ENCODE measurements at regions not wholly inside any gene's neighbourhood (a gene's known extent, or its start where the extent isn't known, plus 50 kb on each side); places are given as distances from the start of the nearest gene placed in this dataset.

- DNase-seq (ENCODE audit: low spot score) = peak; percentile 63
- Histone ChIP-seq H3K79me2 (ENCODE audit: low read depth) (no peaks in the 10 kb centered on the region), H3F3A (ENCODE audit: low read depth) (no peaks in the 10 kb centered on the region), H3K9me3 (ENCODE audit: low read depth) (no peaks in the 10 kb centered on the region), H2AFZ (replicated peaks) (peak overlapping the region; percentile 80), H3K4me2 (peak overlapping the region; percentile 37), H3K9ac (no peak overlapping the region), H3K27ac (peak overlapping the region; percentile 20), H3K36me3 (no peaks in the 10 kb centered on the region), H3K4me1 (peaks cover 13% of the 10 kb centered on the region), H3K4me3 (no peak overlapping the region), H4K20me1 (ENCODE audit: low read depth) (no peaks in the 10 kb centered on the region), H3K27me3 (no peaks in the 10 kb centered on the region)
- H3K4me3 Mint-ChIP-seq = no peak overlapping the region
- H3K27me3 Mint-ChIP-seq (ENCODE audit: insufficient read depth, low read depth) = peaks cover 2% of the 10 kb centered on the region
- H3K4me1 Mint-ChIP-seq = peaks cover 28% of the 10 kb centered on the region
- H3K9me3 Mint-ChIP-seq = peaks cover 5% of the 10 kb centered on the region
- H3K27ac Mint-ChIP-seq = peak overlapping the region; percentile 76
- no peaks in the 10 kb centered on the region for H3K36me3 Mint-ChIP-seq
- no peak for TF ChIP-seq EZH2 (IDR thresholded peaks at IDR 0.05)
- TF ChIP-seq EZH2phosphoT487 (IDR thresholded peaks at IDR 0.05) = no peak
- no peak for TF ChIP-seq CTCF (IDR thresholded peaks at IDR 0.05)
Observed at GRCh38 chr3:66885326-66886000, 112.6 kb upstream of the KBTBD8 start.

- no peaks in the 10 kb centered on the region for H3F3A ChIP-seq (ENCODE audit: low read depth)
- H3K36me3 Mint-ChIP-seq = peaks cover 6% of the 10 kb centered on the region
- H3K9me3 ChIP-seq (ENCODE audit: low read depth) = no peaks in the 10 kb centered on the region
- H3K4me3 ChIP-seq = no peak overlapping the region
- no peak for DNase-seq (ENCODE audit: low spot score)
- H3K27me3 ChIP-seq = no peaks in the 10 kb centered on the region
- no peak overlapping the region for H3K4me3 Mint-ChIP-seq
- no peak overlapping the region for H3K9ac ChIP-seq
- no peak overlapping the region for H2AFZ ChIP-seq (replicated peaks)
- H3K9me3 Mint-ChIP-seq = peaks cover 14% of the 10 kb centered on the region
- H3K4me2 ChIP-seq = no peak overlapping the region
- H3K4me1 ChIP-seq = peaks cover 11% of the 10 kb centered on the region
- H3K27ac ChIP-seq = no peak overlapping the region
- H3K27me3 Mint-ChIP-seq (ENCODE audit: insufficient read depth, low read depth) = no peaks in the 10 kb centered on the region
- H3K4me1 Mint-ChIP-seq = peaks cover 20% of the 10 kb centered on the region
- no peaks in the 10 kb centered on the region for H4K20me1 ChIP-seq (ENCODE audit: low read depth)
- H3K36me3 ChIP-seq = peaks cover 5% of the 10 kb centered on the region
- H3K27ac Mint-ChIP-seq = no peak overlapping the region
- no peaks in the 10 kb centered on the region for H3K79me2 ChIP-seq (ENCODE audit: low read depth)
- TF ChIP-seq EZH2 (IDR thresholded peaks at IDR 0.05) = no peak
- TF ChIP-seq EZH2phosphoT487 (IDR thresholded peaks at IDR 0.05) = no peak
- no peak for TF ChIP-seq CTCF (IDR thresholded peaks at IDR 0.05)
Observed at GRCh38 chr3:66889750-66890494, 108.2 kb upstream of the KBTBD8 start.

- Mint-ChIP-seq H3K36me3 (peaks cover 13% of the 10 kb centered on the region), H3K4me3 (no peak overlapping the region)
Observed at GRCh38 chr3:66898155-66898554, 100.0 kb upstream of the KBTBD8 start.

More at GRCh38 chr3:66898155-66898554, 100.0 kb upstream of the KBTBD8 start:
- Histone ChIP-seq H3K9me3 (ENCODE audit: low read depth) (peaks cover 10% of the 10 kb centered on the region), H3K4me3 (no peak overlapping the region), H3K36me3 (no peaks in the 10 kb centered on the region), H3K27ac (no peak overlapping the region), H3K27me3 (no peaks in the 10 kb centered on the region), H3K9ac (no peak overlapping the region), H3K79me2 (ENCODE audit: low read depth) (no peaks in the 10 kb centered on the region), H3K4me2 (no peak overlapping the region), H3K4me1 (no peaks in the 10 kb centered on the region), H3F3A (ENCODE audit: low read depth) (no peaks in the 10 kb centered on the region), H2AFZ (replicated peaks) (no peak overlapping the region), H4K20me1 (ENCODE audit: low read depth) (no peaks in the 10 kb centered on the region)
- Mint-ChIP-seq H3K27me3 (ENCODE audit: insufficient read depth, low read depth) (peaks cover 5% of the 10 kb centered on the region), H3K4me1 (no peaks in the 10 kb centered on the region), H3K27ac (no peak overlapping the region), H3K9me3 (peaks cover 68% of the 10 kb centered on the region)
- DNase-seq (ENCODE audit: low spot score) = no peak
- TF ChIP-seq CTCF (IDR thresholded peaks at IDR 0.05) (no peak), EZH2 (IDR thresholded peaks at IDR 0.05) (no peak), EZH2phosphoT487 (IDR thresholded peaks at IDR 0.05) (no peak)

Data from neural progenitor cell (in vitro differentiated cells).